ENCODE measurements at regions not wholly inside any gene's neighbourhood (a gene's known extent, or its start where the extent isn't known, plus 50 kb on each side); places are given as distances from the start of the nearest gene placed in this dataset.

DNA sequence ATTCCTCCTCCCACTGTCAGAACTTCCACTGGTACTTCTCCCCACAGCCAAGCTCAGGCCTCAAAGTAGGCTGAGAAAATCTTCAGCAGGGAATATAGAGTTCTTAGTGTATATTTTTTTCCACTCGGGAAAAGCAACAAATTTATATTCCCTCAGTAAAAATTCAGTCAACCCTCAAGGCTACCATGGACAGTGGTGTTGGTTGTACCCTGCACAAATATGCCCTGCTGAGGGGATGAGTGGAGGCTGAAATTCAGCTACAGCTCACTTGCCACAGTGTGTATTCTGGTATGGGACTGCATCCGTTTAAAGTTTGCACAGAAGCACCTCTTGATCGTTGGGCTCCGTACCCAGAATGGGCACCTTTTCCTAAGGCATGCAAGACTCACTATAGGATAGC, 90.8 kb upstream of the LGALSL start:
- TF ChIP-seq, protein P1, sequence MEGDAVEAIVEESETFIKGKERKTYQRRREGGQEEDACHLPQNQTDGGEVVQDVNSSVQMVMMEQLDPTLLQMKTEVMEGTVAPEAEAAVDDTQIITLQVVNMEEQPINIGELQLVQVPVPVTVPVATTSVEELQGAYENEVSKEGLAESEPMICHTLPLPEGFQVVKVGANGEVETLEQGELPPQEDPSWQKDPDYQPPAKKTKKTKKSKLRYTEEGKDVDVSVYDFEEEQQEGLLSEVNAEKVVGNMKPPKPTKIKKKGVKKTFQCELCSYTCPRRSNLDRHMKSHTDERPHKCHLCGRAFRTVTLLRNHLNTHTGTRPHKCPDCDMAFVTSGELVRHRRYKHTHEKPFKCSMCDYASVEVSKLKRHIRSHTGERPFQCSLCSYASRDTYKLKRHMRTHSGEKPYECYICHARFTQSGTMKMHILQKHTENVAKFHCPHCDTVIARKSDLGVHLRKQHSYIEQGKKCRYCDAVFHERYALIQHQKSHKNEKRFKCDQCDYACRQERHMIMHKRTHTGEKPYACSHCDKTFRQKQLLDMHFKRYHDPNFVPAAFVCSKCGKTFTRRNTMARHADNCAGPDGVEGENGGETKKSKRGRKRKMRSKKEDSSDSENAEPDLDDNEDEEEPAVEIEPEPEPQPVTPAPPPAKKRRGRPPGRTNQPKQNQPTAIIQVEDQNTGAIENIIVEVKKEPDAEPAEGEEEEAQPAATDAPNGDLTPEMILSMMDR (IDR thresholded peaks at IDR 0.05), result no peak
- TF ChIP-seq EP300 (IDR thresholded peaks at IDR 0.05) (no peak), POLR2A (IDR thresholded peaks at IDR 0.05) (no peak)
